ENCODE measurements at regions not wholly inside any gene's neighbourhood (a gene's known extent, or its start where the extent isn't known, plus 50 kb on each side); places are given as distances from the start of the nearest gene placed in this dataset.

GRCh38 chr10:120392671-120393079, 64.4 kb upstream of the PLPP4 start:
- Histone ChIP-seq H3K36me3 (replicated peaks in 1 of 2; ENCODE audit: control insufficient read depth in 2 of 2, insufficient read depth in 2 of 2, low read length in 2 of 2) (no peaks in the 10 kb centered on the region), H2BK15ac (ENCODE audit: low read length) (no peak overlapping the region), H4K91ac (ENCODE audit: low read depth, low read length, poor library complexity) (no peak overlapping the region), H3K4ac (ENCODE audit: low read length) (no peak overlapping the region), H2BK120ac (ENCODE audit: low read depth, low read length) (no peak overlapping the region), H2BK12ac (ENCODE audit: low read length) (no peak overlapping the region), H3K23ac (ENCODE audit: low read depth, low read length, poor library complexity) (no peak overlapping the region), H3K9ac (ENCODE audit: low read depth, low read length, poor library complexity) (no peak overlapping the region), H2BK5ac (ENCODE audit: low read length) (no peak overlapping the region), H3K79me1 (ENCODE audit: low read depth, low read length) (no peaks in the 10 kb centered on the region), H3K4me1 (ENCODE audit: control insufficient read depth in 2 of 2, insufficient read depth in 1 of 2, low read depth in 1 of 2, low read length in 2 of 2) (no peaks in the 10 kb centered on the region), H3K27me3 (ENCODE audit: control insufficient read depth in 3 of 3, insufficient read depth in 3 of 3, low read depth in 1 of 3, low read length in 3 of 3) (peaks cover 0 to 3% (median 0%) of the 10 kb centered on the region in 3 experiments), H3K9me3 (replicated peaks in 1 of 2; ENCODE audit: control insufficient read depth in 2 of 2, insufficient read depth in 1 of 2, low read depth in 1 of 2, low read length in 2 of 2) (no peaks in the 10 kb centered on the region), H3K18ac (ENCODE audit: low read length) (no peak overlapping the region), H2AK5ac (ENCODE audit: low read depth, low read length) (no peak overlapping the region), H3K4me3 (ENCODE audit: low read length in 2 of 2) (no peak overlapping the region), H4K8ac (ENCODE audit: low read depth, low read length) (no peak overlapping the region), H3K14ac (ENCODE audit: low read length) (no peak overlapping the region), H3K27ac (replicated peaks; ENCODE audit: low read length) (no peak overlapping the region), H3K4me2 (ENCODE audit: insufficient read depth, low read length, poor library complexity, severe bottlenecking) (no peak overlapping the region), H2AFZ (ENCODE audit: low read length) (no peak overlapping the region)
- no CpG with 5 or more reads among the region's 2 CpGs for WGBS, 2 donors (ENCODE audit: extremely low coverage in 2 of 2, insufficient read length in 2 of 2, insufficient replicate concordance in 1 of 2)
- no peak for DNase-seq (ENCODE audit: low spot score)

- DNase-seq (ENCODE audit: low spot score): no peak
- Histone ChIP-seq H3K23ac (ENCODE audit: low read depth, low read length, poor library complexity) (no peak overlapping the region), H3K14ac (ENCODE audit: low read length) (no peak overlapping the region), H2AK5ac (ENCODE audit: low read depth, low read length) (no peak overlapping the region), H3K4me1 (ENCODE audit: control insufficient read depth in 2 of 2, insufficient read depth in 1 of 2, low read depth in 1 of 2, low read length in 2 of 2) (no peaks in the 10 kb centered on the region), H4K8ac (ENCODE audit: low read depth, low read length) (no peak overlapping the region), H3K4me3 (ENCODE audit: low read length in 2 of 2) (no peak overlapping the region), H3K9me3 (replicated peaks in 1 of 2; ENCODE audit: control insufficient read depth in 2 of 2, insufficient read depth in 1 of 2, low read depth in 1 of 2, low read length in 2 of 2) (no peaks in the 10 kb centered on the region), H3K27me3 (ENCODE audit: control insufficient read depth in 3 of 3, insufficient read depth in 3 of 3, low read depth in 1 of 3, low read length in 3 of 3) (no peaks in the 10 kb centered on the region), H3K27ac (replicated peaks; ENCODE audit: low read length) (no peak overlapping the region), H3K79me1 (ENCODE audit: low read depth, low read length) (no peaks in the 10 kb centered on the region), H4K91ac (ENCODE audit: low read depth, low read length, poor library complexity) (no peak overlapping the region), H3K4me2 (ENCODE audit: insufficient read depth, low read length, poor library complexity, severe bottlenecking) (no peak overlapping the region), H2BK120ac (ENCODE audit: low read depth, low read length) (no peak overlapping the region), H2BK12ac (ENCODE audit: low read length) (no peak overlapping the region), H2BK15ac (ENCODE audit: low read length) (no peak overlapping the region), H3K4ac (ENCODE audit: low read length) (no peak overlapping the region), H3K18ac (ENCODE audit: low read length) (no peak overlapping the region), H2AFZ (ENCODE audit: low read length) (no peak overlapping the region), H3K36me3 (replicated peaks in 1 of 2; ENCODE audit: control insufficient read depth in 2 of 2, insufficient read depth in 2 of 2, low read length in 2 of 2) (no peaks in the 10 kb centered on the region), H2BK5ac (ENCODE audit: low read length) (no peak overlapping the region), H3K9ac (ENCODE audit: low read depth, low read length, poor library complexity) (no peak overlapping the region)
- no CpG with 5 or more reads among the region's 1 CpG for WGBS, 2 donors (ENCODE audit: extremely low coverage in 2 of 2, insufficient read length in 2 of 2, insufficient replicate concordance in 1 of 2)
Observed at GRCh38 chr10:120394446-120394845, 62.6 kb upstream of the PLPP4 start.

- no peak for DNase-seq (ENCODE audit: low spot score)
- H3K9me3 ChIP-seq (replicated peaks in 1 of 2; ENCODE audit: control insufficient read depth in 2 of 2, insufficient read depth in 1 of 2, low read depth in 1 of 2, low read length in 2 of 2): no peaks in the 10 kb centered on the region
- no peak overlapping the region for H2AK5ac ChIP-seq (ENCODE audit: low read depth, low read length)
- no peak overlapping the region for H3K9ac ChIP-seq (ENCODE audit: low read depth, low read length, poor library complexity)
- no peak overlapping the region for H4K91ac ChIP-seq (ENCODE audit: low read depth, low read length, poor library complexity)
- H3K4ac ChIP-seq (ENCODE audit: low read length): no peak overlapping the region
- H4K8ac ChIP-seq (ENCODE audit: low read depth, low read length): no peak overlapping the region
- no CpG with 5 or more reads among the region's 6 CpGs for WGBS, 2 donors (ENCODE audit: extremely low coverage in 2 of 2, insufficient read length in 2 of 2, insufficient replicate concordance in 1 of 2)
- no peak overlapping the region for H2BK12ac ChIP-seq (ENCODE audit: low read length)
- no peak overlapping the region for H2AFZ ChIP-seq (ENCODE audit: low read length)
- no peak overlapping the region for H3K18ac ChIP-seq (ENCODE audit: low read length)
- H3K4me1 ChIP-seq (ENCODE audit: control insufficient read depth in 2 of 2, insufficient read depth in 1 of 2, low read depth in 1 of 2, low read length in 2 of 2): no peaks in the 10 kb centered on the region
- H3K23ac ChIP-seq (ENCODE audit: low read depth, low read length, poor library complexity): no peak overlapping the region
- H2BK120ac ChIP-seq (ENCODE audit: low read depth, low read length): no peak overlapping the region
- H2BK5ac ChIP-seq (ENCODE audit: low read length): no peak overlapping the region
- H3K4me3 ChIP-seq (ENCODE audit: low read length in 2 of 2): no peak overlapping the region
- no peak overlapping the region for H3K27ac ChIP-seq (replicated peaks; ENCODE audit: low read length)
- no peaks in the 10 kb centered on the region for H3K36me3 ChIP-seq (replicated peaks in 1 of 2; ENCODE audit: control insufficient read depth in 2 of 2, insufficient read depth in 2 of 2, low read length in 2 of 2)
- H3K14ac ChIP-seq (ENCODE audit: low read length): no peak overlapping the region
- H3K27me3 ChIP-seq (ENCODE audit: control insufficient read depth in 3 of 3, insufficient read depth in 3 of 3, low read depth in 1 of 3, low read length in 3 of 3): no peaks in the 10 kb centered on the region
- H3K79me1 ChIP-seq (ENCODE audit: low read depth, low read length): no peaks in the 10 kb centered on the region
- no peak overlapping the region for H2BK15ac ChIP-seq (ENCODE audit: low read length)
- H3K4me2 ChIP-seq (ENCODE audit: insufficient read depth, low read length, poor library complexity, severe bottlenecking): no peak overlapping the region
Observed at GRCh38 chr10:120396228-120396627, 60.8 kb upstream of the PLPP4 start.

- no peaks in the 10 kb centered on the region for H3K4me1 ChIP-seq (ENCODE audit: control insufficient read depth in 2 of 2, insufficient read depth in 1 of 2, low read depth in 1 of 2, low read length in 2 of 2)
- no CpG with 5 or more reads among the region's 4 CpGs for WGBS, 2 donors (ENCODE audit: extremely low coverage in 2 of 2, insufficient read length in 2 of 2, insufficient replicate concordance in 1 of 2)
- no peak for DNase-seq (ENCODE audit: low spot score)
Observed at GRCh38 chr10:120398180-120398579, 58.8 kb upstream of the PLPP4 start.

More at GRCh38 chr10:120398180-120398579, 58.8 kb upstream of the PLPP4 start:
- Histone ChIP-seq H3K23ac (ENCODE audit: low read depth, low read length, poor library complexity) (no peak overlapping the region), H3K4me3 (ENCODE audit: low read length in 2 of 2) (no peak overlapping the region), H3K4me2 (ENCODE audit: insufficient read depth, low read length, poor library complexity, severe bottlenecking) (no peak overlapping the region), H2BK15ac (ENCODE audit: low read length) (no peak overlapping the region), H3K27ac (replicated peaks; ENCODE audit: low read length) (no peak overlapping the region), H2BK120ac (ENCODE audit: low read depth, low read length) (no peak overlapping the region), H4K91ac (ENCODE audit: low read depth, low read length, poor library complexity) (no peak overlapping the region), H2BK5ac (ENCODE audit: low read length) (no peak overlapping the region), H2BK12ac (ENCODE audit: low read length) (no peak overlapping the region), H3K14ac (ENCODE audit: low read length) (no peak overlapping the region), H3K27me3 (ENCODE audit: control insufficient read depth in 3 of 3, insufficient read depth in 3 of 3, low read depth in 1 of 3, low read length in 3 of 3) (no peaks in the 10 kb centered on the region), H3K4ac (ENCODE audit: low read length) (no peak overlapping the region), H2AFZ (ENCODE audit: low read length) (no peak overlapping the region), H3K36me3 (replicated peaks in 1 of 2; ENCODE audit: control insufficient read depth in 2 of 2, insufficient read depth in 2 of 2, low read length in 2 of 2) (no peaks in the 10 kb centered on the region), H3K79me1 (ENCODE audit: low read depth, low read length) (no peaks in the 10 kb centered on the region), H4K8ac (ENCODE audit: low read depth, low read length) (no peak overlapping the region), H2AK5ac (ENCODE audit: low read depth, low read length) (no peak overlapping the region), H3K9me3 (replicated peaks in 1 of 2; ENCODE audit: control insufficient read depth in 2 of 2, insufficient read depth in 1 of 2, low read depth in 1 of 2, low read length in 2 of 2) (no peaks in the 10 kb centered on the region), H3K18ac (ENCODE audit: low read length) (no peak overlapping the region), H3K9ac (ENCODE audit: low read depth, low read length, poor library complexity) (no peak overlapping the region)
